ENCODE measurements at regions not wholly inside any gene's neighbourhood (a gene's known extent, or its start where the extent isn't known, plus 50 kb on each side); places are given as distances from the start of the nearest gene placed in this dataset.

DNA sequence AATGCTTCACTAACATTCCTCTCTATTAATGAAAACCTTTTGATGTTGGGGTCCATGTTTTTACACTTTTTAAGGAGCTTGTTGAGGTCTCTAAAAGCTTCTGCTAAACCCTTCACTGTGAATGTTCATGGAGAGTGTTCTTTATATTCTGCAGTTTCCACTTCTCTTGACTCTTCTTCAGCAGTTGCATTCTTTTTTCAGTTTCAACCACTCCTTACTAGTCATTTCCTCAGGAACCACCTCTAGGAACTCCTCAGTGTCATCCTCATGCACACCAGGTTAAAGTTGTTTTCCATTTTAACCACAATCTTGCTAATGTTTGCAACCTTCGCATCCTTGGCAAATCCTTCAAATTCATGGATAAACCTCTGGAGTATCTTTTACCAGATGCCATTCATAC, 821.6 kb downstream of the ANKRD7 start:
- TF ChIP-seq JUND (IDR thresholded peaks at IDR 0.05) (no peak), SP1 (IDR thresholded peaks at IDR 0.05) (no peak), ZBTB33 (IDR thresholded peaks at IDR 0.05) (no peak)
- TF ChIP-seq, protein P1, sequence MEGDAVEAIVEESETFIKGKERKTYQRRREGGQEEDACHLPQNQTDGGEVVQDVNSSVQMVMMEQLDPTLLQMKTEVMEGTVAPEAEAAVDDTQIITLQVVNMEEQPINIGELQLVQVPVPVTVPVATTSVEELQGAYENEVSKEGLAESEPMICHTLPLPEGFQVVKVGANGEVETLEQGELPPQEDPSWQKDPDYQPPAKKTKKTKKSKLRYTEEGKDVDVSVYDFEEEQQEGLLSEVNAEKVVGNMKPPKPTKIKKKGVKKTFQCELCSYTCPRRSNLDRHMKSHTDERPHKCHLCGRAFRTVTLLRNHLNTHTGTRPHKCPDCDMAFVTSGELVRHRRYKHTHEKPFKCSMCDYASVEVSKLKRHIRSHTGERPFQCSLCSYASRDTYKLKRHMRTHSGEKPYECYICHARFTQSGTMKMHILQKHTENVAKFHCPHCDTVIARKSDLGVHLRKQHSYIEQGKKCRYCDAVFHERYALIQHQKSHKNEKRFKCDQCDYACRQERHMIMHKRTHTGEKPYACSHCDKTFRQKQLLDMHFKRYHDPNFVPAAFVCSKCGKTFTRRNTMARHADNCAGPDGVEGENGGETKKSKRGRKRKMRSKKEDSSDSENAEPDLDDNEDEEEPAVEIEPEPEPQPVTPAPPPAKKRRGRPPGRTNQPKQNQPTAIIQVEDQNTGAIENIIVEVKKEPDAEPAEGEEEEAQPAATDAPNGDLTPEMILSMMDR (IDR thresholded peaks at IDR 0.05; ENCODE audit: low read depth, low read length, missing input control) = no peak
- TF ChIP-seq, protein P2, sequence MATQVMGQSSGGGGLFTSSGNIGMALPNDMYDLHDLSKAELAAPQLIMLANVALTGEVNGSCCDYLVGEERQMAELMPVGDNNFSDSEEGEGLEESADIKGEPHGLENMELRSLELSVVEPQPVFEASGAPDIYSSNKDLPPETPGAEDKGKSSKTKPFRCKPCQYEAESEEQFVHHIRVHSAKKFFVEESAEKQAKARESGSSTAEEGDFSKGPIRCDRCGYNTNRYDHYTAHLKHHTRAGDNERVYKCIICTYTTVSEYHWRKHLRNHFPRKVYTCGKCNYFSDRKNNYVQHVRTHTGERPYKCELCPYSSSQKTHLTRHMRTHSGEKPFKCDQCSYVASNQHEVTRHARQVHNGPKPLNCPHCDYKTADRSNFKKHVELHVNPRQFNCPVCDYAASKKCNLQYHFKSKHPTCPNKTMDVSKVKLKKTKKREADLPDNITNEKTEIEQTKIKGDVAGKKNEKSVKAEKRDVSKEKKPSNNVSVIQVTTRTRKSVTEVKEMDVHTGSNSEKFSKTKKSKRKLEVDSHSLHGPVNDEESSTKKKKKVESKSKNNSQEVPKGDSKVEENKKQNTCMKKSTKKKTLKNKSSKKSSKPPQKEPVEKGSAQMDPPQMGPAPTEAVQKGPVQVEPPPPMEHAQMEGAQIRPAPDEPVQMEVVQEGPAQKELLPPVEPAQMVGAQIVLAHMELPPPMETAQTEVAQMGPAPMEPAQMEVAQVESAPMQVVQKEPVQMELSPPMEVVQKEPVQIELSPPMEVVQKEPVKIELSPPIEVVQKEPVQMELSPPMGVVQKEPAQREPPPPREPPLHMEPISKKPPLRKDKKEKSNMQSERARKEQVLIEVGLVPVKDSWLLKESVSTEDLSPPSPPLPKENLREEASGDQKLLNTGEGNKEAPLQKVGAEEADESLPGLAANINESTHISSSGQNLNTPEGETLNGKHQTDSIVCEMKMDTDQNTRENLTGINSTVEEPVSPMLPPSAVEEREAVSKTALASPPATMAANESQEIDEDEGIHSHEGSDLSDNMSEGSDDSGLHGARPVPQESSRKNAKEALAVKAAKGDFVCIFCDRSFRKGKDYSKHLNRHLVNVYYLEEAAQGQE (IDR thresholded peaks at IDR 0.05) = no peak

All from liver (tissue), 3 donors.